RWPE1 (cell line): ENCODE measurements at regions not wholly inside any gene's neighbourhood (a gene's known extent, or its start where the extent isn't known, plus 50 kb on each side); places are given as distances from the start of the nearest gene placed in this dataset.

Experiments used
- CTCF ChIA-PET: fragments of 350-600 bp; sonication (Branson Sonifier 250); formaldehyde crosslinking; extraction: SDS; loops from one replicate; lab custom pipeline; 2021; lab: Yijun Ruan, JAX
- POLR2A ChIA-PET: fragments of 400-600 bp; formaldehyde crosslinking; extraction: SDS; loops from one replicate; lab custom pipeline; 2020; ENCODE audit warnings: antibody characterized with exemption; ENCODE audit not compliant: low non-redundant PET; lab: Yijun Ruan, JAX
- DNase-seq: peaks from one replicate; pipeline ENCODE4 v3.0.0; 2012; ENCODE audit warnings: low spot score
- H3K27ac ChIP-seq: fragments of 450-650 bp; 2 replicates; pipeline ENCODE4 v1.5.1; 2017
- CTCF ChIP-seq: fragments of 450-650 bp; conservative IDR thresholded peaks from 2 replicates; pipeline ENCODE4 v1.5.1; 2017; ENCODE audit warnings: low read depth, mild to moderate bottlenecking

GRCh38 chr5:68454172-68454571 is 238.6 kb downstream of the PIK3R1 start:
- no peak overlapping the region for H3K27ac ChIP-seq
- CTCF ChIA-PET, result interaction anchor here (1.3 kb wide), 1 partner anchor 167 kb away, joined by 6 read pairs; no protein-coding TSS in a partner anchor
- DNase-seq, result no peak
- TF ChIP-seq CTCF, result no peak
- POLR2A ChIA-PET, result no interaction called here

GRCh38 chr5:68454766-68455165 is 239.2 kb downstream of the PIK3R1 start:
- no peak overlapping the region for H3K27ac ChIP-seq
- CTCF ChIA-PET, result interaction anchor here (0.6 to 1.3 kb wide), 2 partner anchors 15 to 168 kb away, joined by 4 to 6 read pairs; no protein-coding TSS in a partner anchor
- TF ChIP-seq CTCF, result no peak
- DNase-seq, result no peak
- POLR2A ChIA-PET, result no interaction called here

GRCh38 chr5:68455216-68455615 is 239.7 kb downstream of the PIK3R1 start:
- no peak overlapping the region for H3K27ac ChIP-seq
- no peak for TF ChIP-seq CTCF
- CTCF ChIA-PET, result interaction anchor here (0.6 to 1.3 kb wide), 2 partner anchors 14 to 168 kb away, joined by 4 to 6 read pairs; no protein-coding TSS in a partner anchor
- POLR2A ChIA-PET, result no interaction called here
- no peak for DNase-seq

GRCh38 chr5:68456756-68457217 is 241.2 kb downstream of the PIK3R1 start:
- no peak overlapping the region; the same call in 1 of the 2 replicates for H3K27ac ChIP-seq
- DNase-seq, result peak; percentile 41
- POLR2A ChIA-PET, result no interaction called here
- no peak for TF ChIP-seq CTCF
- CTCF ChIA-PET, result interaction anchor here (0.6 to 0.7 kb wide), 2 partner anchors 106 to 1645 kb away, joined by 3 read pairs; no protein-coding TSS in a partner anchor

- no peak for TF ChIP-seq CTCF
- ChIA-PET POLR2A (no interaction called here), CTCF (interaction anchor here (0.5 to 0.6 kb wide), 2 partner anchors 22 to 1645 kb away, joined by 3 read pairs; no protein-coding TSS in a partner anchor)
- peak overlapping the region; percentile 52; the same call in 1 of the 2 replicates for H3K27ac ChIP-seq
- no peak for DNase-seq
Observed at GRCh38 chr5:68457285-68457684, 241.7 kb downstream of the PIK3R1 start.

GRCh38 chr5:68458416-68459021 is 243.0 kb downstream of the PIK3R1 start:
- no peak overlapping the region for H3K27ac ChIP-seq
- DNase-seq, result no peak
- TF ChIP-seq CTCF, result no peak
- POLR2A ChIA-PET, result no interaction called here
- CTCF ChIA-PET, result no interaction called here
